ENCODE measurements at regions not wholly inside any gene's neighbourhood (a gene's known extent, or its start where the extent isn't known, plus 50 kb on each side); places are given as distances from the start of the nearest gene placed in this dataset.

DNA sequence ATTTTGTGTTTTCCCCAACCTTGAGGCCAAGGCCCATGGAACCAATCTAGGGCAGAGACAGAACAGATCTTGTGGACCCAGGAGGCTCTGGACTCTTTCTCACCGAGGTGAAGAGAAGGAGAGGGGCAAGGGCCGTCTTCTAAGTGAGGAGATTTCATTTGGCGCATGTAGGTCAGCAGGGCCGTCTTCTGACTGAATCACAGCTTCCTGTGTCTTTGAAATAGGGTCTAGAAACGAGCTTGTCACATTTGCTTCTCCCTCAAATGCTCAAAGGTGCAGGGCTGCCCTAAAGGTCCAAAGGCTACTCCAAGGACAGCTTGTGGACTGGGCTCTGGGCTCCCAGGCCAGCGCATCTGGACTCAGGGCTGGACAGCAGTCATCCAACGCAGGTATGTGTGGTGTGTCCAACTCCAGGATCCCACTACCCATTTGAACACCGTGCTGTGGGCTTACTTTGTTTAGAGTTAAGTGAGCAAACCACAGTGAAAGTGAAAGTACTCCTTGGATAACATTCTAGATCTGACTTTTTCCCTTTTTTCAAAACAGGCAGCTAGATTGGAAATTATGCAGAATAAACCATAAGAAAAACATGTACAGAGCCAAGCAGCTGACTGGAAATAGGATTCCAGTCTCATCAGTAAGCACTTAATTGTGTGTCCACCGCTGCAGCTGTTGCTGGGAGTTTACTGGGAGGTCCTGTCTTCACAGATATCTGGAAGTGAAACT is 357.0 kb downstream of the GADD45G start:
- no peak for DNase-seq (ENCODE audit: low read depth)
- no peak overlapping the region for H3K4me3 ChIP-seq (ENCODE audit: low read depth, low read length)
- TF ChIP-seq, protein P1, sequence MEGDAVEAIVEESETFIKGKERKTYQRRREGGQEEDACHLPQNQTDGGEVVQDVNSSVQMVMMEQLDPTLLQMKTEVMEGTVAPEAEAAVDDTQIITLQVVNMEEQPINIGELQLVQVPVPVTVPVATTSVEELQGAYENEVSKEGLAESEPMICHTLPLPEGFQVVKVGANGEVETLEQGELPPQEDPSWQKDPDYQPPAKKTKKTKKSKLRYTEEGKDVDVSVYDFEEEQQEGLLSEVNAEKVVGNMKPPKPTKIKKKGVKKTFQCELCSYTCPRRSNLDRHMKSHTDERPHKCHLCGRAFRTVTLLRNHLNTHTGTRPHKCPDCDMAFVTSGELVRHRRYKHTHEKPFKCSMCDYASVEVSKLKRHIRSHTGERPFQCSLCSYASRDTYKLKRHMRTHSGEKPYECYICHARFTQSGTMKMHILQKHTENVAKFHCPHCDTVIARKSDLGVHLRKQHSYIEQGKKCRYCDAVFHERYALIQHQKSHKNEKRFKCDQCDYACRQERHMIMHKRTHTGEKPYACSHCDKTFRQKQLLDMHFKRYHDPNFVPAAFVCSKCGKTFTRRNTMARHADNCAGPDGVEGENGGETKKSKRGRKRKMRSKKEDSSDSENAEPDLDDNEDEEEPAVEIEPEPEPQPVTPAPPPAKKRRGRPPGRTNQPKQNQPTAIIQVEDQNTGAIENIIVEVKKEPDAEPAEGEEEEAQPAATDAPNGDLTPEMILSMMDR (IDR thresholded peaks at IDR 0.05; ENCODE audit: control insufficient read depth, extremely low read depth, insufficient read depth), result no peak

DNA sequence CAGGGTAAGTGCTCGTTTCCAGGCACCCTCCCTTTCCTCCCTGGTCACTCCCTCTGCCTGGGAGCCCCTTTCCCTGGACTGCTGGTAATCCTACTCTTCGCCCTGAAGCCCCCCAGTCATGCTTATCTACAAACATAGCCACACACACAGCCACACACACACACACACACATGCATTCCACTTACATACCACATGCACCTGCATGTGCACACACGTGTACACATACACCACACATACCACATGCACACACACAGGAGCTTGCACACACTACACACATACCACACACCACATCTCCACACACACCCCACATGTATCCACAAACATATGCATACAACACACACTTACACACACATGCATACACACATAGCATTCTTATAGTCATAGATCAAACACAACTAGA is 358.5 kb downstream of the GADD45G start:
- TF ChIP-seq, protein P1 (IDR thresholded peaks at IDR 0.05; ENCODE audit: control insufficient read depth, extremely low read depth, insufficient read depth), result no peak
- no peak overlapping the region for H3K4me3 ChIP-seq (ENCODE audit: low read depth, low read length)
- DNase-seq (ENCODE audit: low read depth), result no peak

DNA sequence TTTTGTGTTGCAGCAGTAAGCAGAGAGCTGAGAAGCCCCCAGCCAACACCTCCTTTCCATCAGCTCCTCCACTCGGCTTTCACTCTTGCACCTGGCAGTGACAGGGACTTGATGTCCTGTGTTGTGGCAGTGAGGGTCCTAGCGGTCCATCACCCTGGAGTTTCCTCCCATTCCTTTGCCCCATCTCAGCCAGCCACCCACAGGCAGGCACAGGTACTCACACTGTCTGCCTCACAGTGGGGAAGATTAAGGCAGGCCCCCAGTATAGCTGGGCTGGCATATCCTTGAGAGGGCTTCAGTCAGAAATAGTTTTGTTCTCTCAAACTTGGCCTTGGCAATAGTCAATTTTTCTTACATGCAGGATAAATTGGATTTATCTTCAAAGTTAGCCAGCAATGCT is 362.7 kb downstream of the GADD45G start:
- TF ChIP-seq, protein P1 (IDR thresholded peaks at IDR 0.05; ENCODE audit: control insufficient read depth, extremely low read depth, insufficient read depth), result no peak
- no peak overlapping the region for H3K4me3 ChIP-seq (ENCODE audit: low read depth, low read length)
- no peak for DNase-seq (ENCODE audit: low read depth)

DNA sequence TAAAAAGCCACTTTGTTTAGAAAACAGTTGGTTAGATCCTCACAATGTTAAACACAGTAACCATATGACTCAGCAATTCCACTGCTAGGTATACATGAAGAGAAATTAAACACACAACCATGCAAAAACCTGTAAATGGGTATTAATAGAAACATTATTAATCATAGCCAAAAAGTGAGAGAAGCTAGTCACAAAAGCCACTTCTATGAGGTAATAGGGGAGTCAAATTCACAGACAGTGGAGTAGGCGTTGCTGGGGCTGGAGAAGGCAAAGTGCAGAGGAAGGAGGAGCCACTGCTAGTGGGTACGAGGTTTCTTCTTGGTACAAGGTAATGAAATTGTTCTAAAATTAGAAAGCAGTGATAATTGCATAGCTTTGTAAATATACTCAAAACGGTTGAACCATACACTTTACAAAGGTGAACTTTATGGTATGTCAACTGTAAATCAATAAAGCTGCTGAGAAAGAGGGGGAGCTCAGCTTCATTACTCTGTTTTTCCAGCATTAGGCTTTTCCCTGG is 364.4 kb downstream of the GADD45G start:
- DNase-seq (ENCODE audit: low read depth), result no peak
- TF ChIP-seq, protein P1 (IDR thresholded peaks at IDR 0.05; ENCODE audit: control insufficient read depth, extremely low read depth, insufficient read depth), result no peak
- no peak overlapping the region for H3K4me3 ChIP-seq (ENCODE audit: low read depth, low read length)

DNA sequence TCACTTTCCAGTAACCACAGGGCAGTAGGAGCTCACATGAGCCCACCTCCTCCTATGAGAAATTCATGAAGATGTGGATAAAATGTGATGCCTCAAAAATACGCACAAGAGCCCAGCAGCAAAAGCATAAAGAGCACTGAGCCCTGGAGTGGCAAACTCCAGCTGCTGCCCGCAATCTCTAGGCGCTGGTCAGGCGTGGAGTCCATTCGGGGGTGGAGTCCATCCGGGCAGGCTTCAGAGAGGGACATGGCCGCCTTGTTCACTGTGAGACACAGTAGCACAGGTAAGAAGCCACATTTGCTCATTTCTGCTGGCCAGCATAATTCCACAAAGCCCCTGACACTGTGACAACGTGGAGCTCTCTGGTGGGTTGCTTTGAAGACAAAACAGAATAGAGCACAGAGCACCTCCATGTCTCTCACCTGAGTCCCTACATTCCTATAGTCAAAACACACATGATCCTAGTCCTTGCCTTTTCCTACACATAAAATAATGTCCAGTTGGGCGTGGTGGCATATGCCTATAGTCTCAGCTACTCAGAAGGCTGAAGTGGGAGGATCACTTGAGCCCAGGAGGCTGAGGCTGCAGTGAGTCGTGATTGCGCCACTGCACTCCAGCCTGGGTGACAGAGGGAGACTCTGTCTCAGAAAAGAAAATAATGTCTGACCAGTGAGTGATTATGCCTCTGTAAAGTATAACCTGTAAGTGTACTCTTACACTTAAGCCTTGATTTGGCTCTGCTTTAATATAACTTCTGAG is 365.2 kb downstream of the GADD45G start:
- no peak overlapping the region for H3K4me3 ChIP-seq (ENCODE audit: low read depth, low read length)
- DNase-seq (ENCODE audit: low read depth), result no peak
- TF ChIP-seq, protein P1 (IDR thresholded peaks at IDR 0.05; ENCODE audit: control insufficient read depth, extremely low read depth, insufficient read depth), result no peak

DNA sequence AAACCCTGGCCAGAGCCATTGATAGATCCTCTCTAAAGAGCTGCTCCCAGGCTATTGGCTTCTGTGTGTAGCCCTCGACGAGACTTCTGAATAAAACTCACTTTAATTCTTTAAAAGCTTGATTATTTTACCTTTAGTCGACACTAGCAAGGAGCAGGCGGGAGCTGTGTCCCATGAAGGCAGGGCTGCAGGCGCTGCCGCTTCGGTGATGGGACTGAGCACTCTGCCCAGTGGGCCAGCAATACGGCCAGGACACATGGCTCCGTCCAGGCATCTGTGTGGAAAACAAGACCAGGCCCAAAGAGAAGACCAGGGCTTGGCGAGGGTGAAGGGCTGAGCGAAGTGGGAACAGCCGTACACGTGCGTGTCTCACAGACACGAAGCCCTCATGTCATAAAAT is 365.9 kb downstream of the GADD45G start:
- H3K4me3 ChIP-seq (ENCODE audit: low read depth, low read length), result no peak overlapping the region
- TF ChIP-seq, protein P1 (IDR thresholded peaks at IDR 0.05; ENCODE audit: control insufficient read depth, extremely low read depth, insufficient read depth), result no peak
- no peak for DNase-seq (ENCODE audit: low read depth)
